Spleen (tissue), 11 donors: ENCODE measurements at regions not wholly inside any gene's neighbourhood (a gene's known extent, or its start where the extent isn't known, plus 50 kb on each side); places are given as distances from the start of the nearest gene placed in this dataset.

ENCODE experiments used
- DNase-seq: peaks from one replicate; pipeline ENCODE4 v3.0.0-alpha.2; 2020
- H3K27ac ChIP-seq, 8 donors: fragments of 200-600 bp; sonication (generic) in 7 of 8; 1 replicate in 4 of 8; 2 replicates in 4 of 8; pipeline versions ENCODE4 v1.5.0 to v1.8.0; 2016 to 2021; ENCODE audit warnings: inconsistent platforms in 4 of 8, mild to moderate bottlenecking in 4 of 8, moderate library complexity in 1 of 8
- H3K27me3 ChIP-seq, 7 donors: fragments of 200-600 bp; sonication (generic) in 6 of 7; replicated peaks in 1 of 7; 1 replicate in 4 of 7; 2 replicates in 3 of 7; pipeline versions ENCODE4 v1.5.0 to v1.8.0; 2016 to 2021; ENCODE audit warnings: inconsistent platforms in 3 of 7, mild to moderate bottlenecking in 1 of 7
- H3K36me3 ChIP-seq, 6 donors: fragments of 200-600 bp; sonication (generic) in 5 of 6; 1 replicate in 4 of 6; 2 replicates in 2 of 6; pipeline versions ENCODE4 v1.5.0 to v1.8.0; 2016 to 2021; ENCODE audit warnings: inconsistent platforms in 2 of 6
- H3K4me1 ChIP-seq, 6 donors: fragments of 200-600 bp; sonication (generic) in 5 of 6; 1 replicate in 3 of 6; 2 replicates in 3 of 6; pipeline versions ENCODE4 v1.5.0 to v1.8.0; 2016 to 2021; ENCODE audit warnings: inconsistent platforms in 3 of 6
- H3K4me3 ChIP-seq, 8 donors: fragments of 200-600 bp; sonication (generic) in 7 of 8; 1 replicate in 4 of 8; 2 replicates in 4 of 8; pipeline versions ENCODE4 v1.5.0 to v1.8.0; 2016 to 2021; ENCODE audit warnings: inconsistent platforms in 4 of 8, mild to moderate bottlenecking in 4 of 8, moderate library complexity in 2 of 8
- H3K9me3 ChIP-seq, 8 donors: fragments of 200-600 bp; sonication (generic) in 7 of 8; 1 replicate in 4 of 8; 2 replicates in 4 of 8; pipeline versions ENCODE4 v1.5.0 to v1.8.0; 2016 to 2021; ENCODE audit warnings: inconsistent platforms in 4 of 8
- CTCF ChIP-seq, 11 experiments: fragments of 200-600 bp in 7 of 11; fragments of 450-650 bp in 4 of 11; sonication (generic) in 4 of 11; IDR thresholded peaks in 8 of 11; conservative IDR thresholded peaks in 3 of 11; 1 replicate in 7 of 11; 2 replicates in 4 of 11; pipeline versions ENCODE4 v1.4.0 to v1.8.0; 2016 to 2021; ENCODE audit warnings: antibody characterized with exemption in 11 of 11, inconsistent platforms in 4 of 11, mild to moderate bottlenecking in 1 of 11
- POLR2A ChIP-seq, 3 donors: fragments of 450-650 bp; IDR thresholded peaks; one replicate each; pipeline ENCODE4 v1.5.1; 2017; ENCODE audit warnings: antibody characterized with exemption in 3 of 3, mild to moderate bottlenecking in 1 of 3
- POLR2AphosphoS5 ChIP-seq, 3 donors: sonication (generic); formaldehyde crosslinking; IDR thresholded peaks; one replicate each; pipeline ENCODE4 v1.5.1; 2017; ENCODE audit warnings: antibody characterized with exemption in 3 of 3
- WGBS, 5 donors: extraction: QIAGEN DNeasy Blood & Tissue Kit in 3 of 5; methylation state at CpG; one replicate each; pipeline versions ENCODE4 v1.1.5 to v1.1.7; 2013 to 2018; 5-methylcytosine and 5-hydroxymethylcytosine counted together
- intact Hi-C: fragments of 100-400 bp; cut with DNase I; formaldehyde crosslinking; loops from one replicate; pipeline ENCODE4 v1.15.0; 2023; ENCODE audit warnings: low total_unique reads
- donor health status: healthy with polysubstance abuse.
- donor health status: DM: no; HTN: no; CAD: no; lungs with moderate emphysema.
- donor health status: DM: no; HTN: no; CAD: no.
- donor health status: Bipolar disorder and iron deficiency.
- donor health status: healthy.
- donor health status: DM: no; HTN: no; CAD: no.
- donor health status: DM: yes; HTN: yes; CAD: no.

- DNase-seq, result no peak
- 70 to 86% (median 78%) methylated on average over 3 of the region's 3 CpGs for WGBS, 5 donors
- Histone ChIP-seq H3K4me1 (no peaks in the 10 kb centered on the region), H3K4me3 (no peak overlapping the region), H3K9me3 (no peaks in the 10 kb centered on the region), H3K27me3 (peaks cover 0 to 29% (median 0%) of the 10 kb centered on the region in 7 donors), H3K36me3 (no peaks in the 10 kb centered on the region), H3K27ac (no peak overlapping the region)
- intact Hi-C loops, result no loop called here
- TF ChIP-seq POLR2AphosphoS5 (IDR thresholded peaks at IDR 0.05) (no peak), POLR2A (IDR thresholded peaks at IDR 0.05) (no peak), CTCF (IDR thresholded peaks at IDR 0.05 in 8 of 11, conservative IDR thresholded peaks at IDR 0.05 in 3 of 11) (no peak)
Measured at GRCh38 chr1:114263343-114263742, 109.7 kb upstream of the SYT6 start.

- intact Hi-C loops, result no loop called here
- Histone ChIP-seq H3K9me3 (no peaks in the 10 kb centered on the region), H3K27me3 (peaks cover 0 to 29% (median 0%) of the 10 kb centered on the region in 7 donors), H3K4me3 (no peak overlapping the region), H3K4me1 (no peaks in the 10 kb centered on the region), H3K36me3 (no peaks in the 10 kb centered on the region), H3K27ac (no peak overlapping the region)
- 74 to 86% (median 79%) methylated on average over 2 of the region's 2 CpGs for WGBS, 5 donors
- TF ChIP-seq POLR2AphosphoS5 (IDR thresholded peaks at IDR 0.05) (no peak), CTCF (IDR thresholded peaks at IDR 0.05 in 8 of 11, conservative IDR thresholded peaks at IDR 0.05 in 3 of 11) (no peak), POLR2A (IDR thresholded peaks at IDR 0.05) (no peak)
- DNase-seq, result no peak
Measured at GRCh38 chr1:114262337-114262736, 108.7 kb upstream of the SYT6 start.

GRCh38 chr1:114260805-114261484 lies 107.3 kb upstream of the SYT6 start:
- 60 to 68% (median 63%) methylated on average over 6 of the region's 6 CpGs for WGBS, 5 donors
- no peak for DNase-seq
- Histone ChIP-seq H3K4me3 (no peak overlapping the region), H3K4me1 (no peaks in the 10 kb centered on the region), H3K9me3 (peaks cover 0 to under 1% (median 0%) of the 10 kb centered on the region in 8 donors), H3K27ac (no peak overlapping the region), H3K27me3 (peaks cover 0 to 29% (median 0%) of the 10 kb centered on the region in 7 donors), H3K36me3 (no peaks in the 10 kb centered on the region)
- no peak for TF ChIP-seq POLR2A (IDR thresholded peaks at IDR 0.05)
- TF ChIP-seq POLR2AphosphoS5 (IDR thresholded peaks at IDR 0.05), result no peak
- no peak for TF ChIP-seq CTCF (IDR thresholded peaks at IDR 0.05 in 8 of 11, conservative IDR thresholded peaks at IDR 0.05 in 3 of 11)
- intact Hi-C loops, result no loop called here

DNA sequence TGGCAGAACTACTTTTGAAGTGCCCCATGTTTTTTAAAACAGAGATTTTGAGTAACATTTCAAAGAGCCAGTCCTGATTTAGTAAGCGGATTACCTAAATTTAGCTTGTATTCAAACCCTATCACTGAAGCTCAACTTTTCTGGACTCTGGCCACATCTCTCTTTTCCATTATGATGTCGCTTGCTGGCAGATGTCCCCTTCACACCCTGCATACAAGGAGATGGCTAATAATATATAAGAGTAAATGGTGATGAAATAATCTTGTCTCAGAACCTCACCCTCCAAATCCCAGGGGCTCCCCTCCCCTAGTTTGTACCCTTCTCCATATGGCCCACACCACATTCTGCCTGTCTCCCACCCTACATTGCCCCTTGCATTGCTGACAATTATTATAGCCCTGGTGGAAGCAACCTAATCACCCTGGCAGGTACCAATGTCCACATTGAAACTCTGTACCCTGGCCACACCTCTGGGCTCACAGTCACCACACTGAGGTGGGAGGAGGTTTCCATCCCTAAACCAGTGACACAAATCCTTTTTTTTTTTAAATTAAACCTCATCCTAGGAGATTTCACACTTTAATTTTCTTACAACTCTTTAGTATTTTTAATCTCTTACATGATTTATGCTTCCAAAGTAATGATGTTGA lies 106.0 kb upstream of the SYT6 start:
- H3K36me3 ChIP-seq, result no peaks in the 10 kb centered on the region
- WGBS, 5 donors, result 79 to 86% (median 81%) methylated on average over 2 of the region's 2 CpGs
- peaks cover 0 to 14% (median 9%) of the 10 kb centered on the region in 8 donors for H3K9me3 ChIP-seq
- no peak for TF ChIP-seq POLR2AphosphoS5 (IDR thresholded peaks at IDR 0.05)
- no peak for TF ChIP-seq CTCF (IDR thresholded peaks at IDR 0.05 in 8 of 11, conservative IDR thresholded peaks at IDR 0.05 in 3 of 11)
- no peak for TF ChIP-seq POLR2A (IDR thresholded peaks at IDR 0.05)
- DNase-seq, result no peak
- intact Hi-C loops, result no loop called here
- no peak overlapping the region for H3K27ac ChIP-seq
- no peaks in the 10 kb centered on the region for H3K4me1 ChIP-seq
- peaks cover 0 to 29% (median 0%) of the 10 kb centered on the region in 7 donors for H3K27me3 ChIP-seq
- no peak overlapping the region for H3K4me3 ChIP-seq
